ENCODE measurements at regions not wholly inside any gene's neighbourhood (a gene's known extent, or its start where the extent isn't known, plus 50 kb on each side); places are given as distances from the start of the nearest gene placed in this dataset.

DNA sequence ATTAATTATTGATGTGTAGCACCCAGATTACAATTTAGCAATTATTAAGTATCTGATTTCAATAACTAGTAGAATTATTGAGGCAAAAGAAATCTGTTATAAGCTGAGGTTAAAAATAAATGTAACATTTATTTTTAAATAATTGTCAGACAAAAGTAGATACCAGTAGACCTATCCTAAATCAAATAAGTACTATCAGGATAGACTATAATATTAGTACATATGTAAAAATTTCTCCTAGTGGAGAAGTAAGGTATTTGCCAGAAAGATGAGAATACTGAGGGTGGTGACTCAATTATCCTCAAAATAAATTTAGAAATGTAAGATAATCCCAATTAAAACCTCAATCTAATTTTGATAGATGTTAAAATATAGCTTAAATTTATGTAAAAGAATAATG lies 377.8 kb upstream of the CHRM3 start:
- no peak for DNase-seq (ENCODE audit: low read depth, low spot score)

DNA sequence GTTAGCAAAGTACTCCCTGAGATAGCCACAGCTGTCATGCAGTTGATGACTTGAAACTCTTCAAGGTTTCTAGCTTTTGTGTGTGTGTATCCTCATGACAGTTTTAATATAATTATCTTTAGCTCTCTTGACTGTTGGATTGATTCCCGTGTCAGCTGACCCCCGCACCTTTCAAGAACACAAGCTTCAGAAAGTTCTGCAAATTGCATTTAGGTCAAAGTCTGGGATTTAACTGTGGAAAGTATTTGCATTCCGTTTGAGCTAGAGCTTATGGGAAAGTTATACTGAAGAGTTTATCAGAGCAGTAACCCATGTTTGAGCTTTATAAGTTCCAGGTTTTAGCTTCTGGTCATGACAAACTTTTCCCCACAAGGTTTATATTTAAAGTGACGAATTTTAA lies 380.1 kb upstream of the CHRM3 start:
- DNase-seq (ENCODE audit: low read depth, low spot score): no peak

DNA sequence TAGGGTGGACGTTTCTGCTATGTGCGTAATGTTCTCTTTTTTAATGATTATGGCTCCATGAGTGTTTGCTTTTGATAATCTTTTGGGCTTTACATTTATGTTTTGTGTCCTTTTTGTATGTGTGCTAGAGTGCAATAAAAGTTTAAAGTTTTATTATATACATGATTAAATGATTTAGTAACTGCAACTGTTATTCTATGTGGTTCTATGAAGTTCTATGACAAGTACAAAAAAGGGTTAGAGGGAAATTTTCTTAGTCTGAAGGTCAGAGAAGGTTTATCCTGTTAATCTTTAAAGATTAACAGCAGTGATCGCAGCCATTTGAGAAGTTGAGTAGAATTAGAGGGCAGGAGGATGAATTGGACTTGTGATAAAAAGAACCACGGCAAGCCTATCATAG lies 386.4 kb upstream of the CHRM3 start:
- no peak for DNase-seq (ENCODE audit: low read depth, low spot score)

DNA sequence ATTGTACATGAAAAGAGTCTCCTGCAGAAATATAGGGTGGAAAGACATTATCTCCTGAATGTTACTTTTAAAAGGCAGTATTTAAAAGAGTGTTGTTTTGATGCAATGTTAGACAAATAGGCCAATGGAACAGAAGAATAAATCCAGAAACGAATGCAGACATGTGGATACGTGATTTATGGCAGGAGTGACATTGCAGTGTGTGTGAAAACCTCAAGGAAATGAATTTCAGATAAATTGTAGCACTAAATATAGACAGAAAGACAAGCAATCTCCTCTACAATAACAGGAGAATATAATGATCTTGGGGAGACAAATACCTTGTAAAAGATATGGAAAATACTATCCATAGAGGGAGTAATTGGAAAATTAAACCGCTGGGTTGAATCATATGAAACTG lies 387.8 kb upstream of the CHRM3 start:
- no peak for DNase-seq (ENCODE audit: low read depth, low spot score)

DNA sequence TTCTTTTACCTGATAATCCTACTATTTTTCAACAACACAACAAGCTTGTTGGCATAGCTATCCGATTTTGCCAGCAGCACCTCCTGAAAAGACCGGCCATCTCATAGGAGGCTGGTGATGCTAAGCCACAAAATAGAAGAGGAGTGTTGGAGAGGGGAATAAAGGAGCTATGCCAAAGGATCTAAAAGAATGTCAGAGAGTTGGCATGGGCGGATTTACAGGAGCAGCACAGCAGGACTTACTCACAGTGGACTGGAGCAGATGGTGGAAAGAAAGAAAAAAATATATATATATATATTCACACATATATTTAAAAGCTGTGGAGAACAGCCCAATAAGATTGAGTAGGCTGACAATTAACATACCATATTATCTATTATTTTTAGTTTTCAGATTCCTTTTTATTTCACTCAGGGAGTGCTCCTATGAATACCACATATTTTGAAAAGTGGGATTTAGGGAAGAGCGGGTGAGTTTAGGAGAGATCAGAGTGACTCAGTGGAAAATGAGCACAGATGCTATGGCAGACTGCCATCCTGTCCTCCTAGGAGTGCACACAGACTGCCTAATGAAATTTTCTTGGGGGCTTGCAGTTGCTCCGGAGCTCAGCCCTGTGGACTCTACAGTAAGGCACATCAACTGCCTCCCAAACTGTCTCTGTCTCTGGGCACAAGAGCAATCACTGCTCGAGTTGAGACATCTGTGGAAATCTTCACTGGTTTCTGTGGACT lies 394.4 kb upstream of the CHRM3 start:
- DNase-seq (ENCODE audit: low read depth, low spot score): peak; percentile 58

DNA sequence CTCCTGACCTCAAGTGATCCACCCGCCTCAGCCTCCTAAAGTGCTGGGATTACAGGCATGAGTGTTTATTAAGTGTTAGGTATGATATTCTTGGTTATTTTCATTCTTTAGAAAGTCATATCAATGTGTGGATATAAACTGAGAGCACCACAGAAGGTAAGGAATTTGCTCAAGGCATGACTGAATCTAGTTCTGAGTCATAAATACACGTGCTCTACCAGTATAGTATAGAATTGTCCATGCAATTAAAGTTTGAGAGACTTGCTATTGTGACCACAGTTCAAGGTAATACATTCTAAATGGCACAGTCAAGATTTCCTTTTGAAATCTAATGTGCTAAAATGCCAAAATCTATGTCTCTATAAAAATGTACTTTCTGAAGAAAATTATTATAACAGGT lies 401.1 kb upstream of the CHRM3 start:
- no peak for DNase-seq (ENCODE audit: low read depth, low spot score)

DNA sequence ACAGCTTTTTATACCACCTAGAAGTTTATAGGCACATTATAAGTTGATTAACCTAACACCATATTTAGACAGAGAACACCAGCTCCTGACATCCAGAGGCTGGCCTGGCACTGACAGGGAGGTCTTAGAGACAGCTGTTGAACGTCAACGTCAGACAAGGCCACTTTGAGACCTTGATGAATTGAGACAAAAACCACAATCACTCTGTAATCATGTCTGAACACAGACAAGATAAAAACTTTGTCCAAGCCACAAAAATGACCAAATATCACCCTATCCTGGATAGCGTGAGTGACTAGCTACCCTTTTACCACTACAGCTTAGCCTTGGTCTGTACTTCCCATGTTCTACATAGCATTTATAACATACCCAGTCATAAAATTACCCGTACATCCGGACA lies 403.6 kb upstream of the CHRM3 start:
- no peak for DNase-seq (ENCODE audit: low read depth, low spot score)

DNA sequence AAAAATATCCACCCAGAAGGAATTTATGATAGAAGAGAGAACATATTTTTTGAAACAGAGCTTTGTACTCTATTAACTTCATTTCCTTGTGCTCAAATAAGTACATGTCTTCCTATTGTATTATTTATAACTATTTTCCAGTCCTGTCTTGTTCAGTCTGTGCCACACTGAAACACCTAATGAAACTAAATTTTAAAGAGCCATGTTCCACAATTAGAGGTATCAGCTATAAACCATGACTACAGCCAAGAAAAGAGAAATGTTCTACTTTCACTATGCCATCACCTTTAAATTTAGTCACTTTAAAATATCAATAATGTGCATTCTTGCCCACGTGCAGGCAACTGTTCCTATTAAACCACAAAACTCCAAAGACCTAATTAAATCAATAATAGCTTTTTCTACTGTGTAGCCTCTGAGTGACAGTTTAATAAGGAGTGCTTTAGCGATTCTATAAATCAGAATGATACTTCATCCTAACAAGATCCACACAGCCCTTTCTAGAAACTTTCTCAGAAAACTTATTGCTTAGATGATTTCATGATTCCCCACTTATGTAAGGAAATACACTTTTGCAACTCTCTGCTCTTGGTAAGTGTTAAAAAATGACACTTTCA lies 404.9 kb upstream of the CHRM3 start:
- no peak for DNase-seq (ENCODE audit: low read depth, low spot score)

DNA sequence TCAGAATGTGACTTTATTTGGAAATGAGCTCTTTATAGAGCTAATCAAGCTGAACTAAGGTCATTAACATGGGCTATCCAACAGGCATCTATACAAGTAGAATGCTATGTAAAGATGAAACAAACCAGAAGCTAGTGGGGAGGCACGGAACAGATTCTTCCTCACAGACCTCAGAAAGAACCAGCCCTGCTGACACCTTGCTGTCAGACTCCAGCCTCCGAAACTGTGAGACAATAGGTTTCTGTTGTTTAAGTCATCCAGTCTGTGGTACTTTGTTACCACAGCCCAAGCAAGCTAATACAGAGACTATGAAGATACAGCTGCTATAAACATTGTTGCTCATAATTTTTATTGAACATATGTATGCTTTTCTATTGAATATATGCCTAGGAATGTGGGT lies 406.3 kb upstream of the CHRM3 start:
- DNase-seq (ENCODE audit: low read depth, low spot score): no peak

DNA sequence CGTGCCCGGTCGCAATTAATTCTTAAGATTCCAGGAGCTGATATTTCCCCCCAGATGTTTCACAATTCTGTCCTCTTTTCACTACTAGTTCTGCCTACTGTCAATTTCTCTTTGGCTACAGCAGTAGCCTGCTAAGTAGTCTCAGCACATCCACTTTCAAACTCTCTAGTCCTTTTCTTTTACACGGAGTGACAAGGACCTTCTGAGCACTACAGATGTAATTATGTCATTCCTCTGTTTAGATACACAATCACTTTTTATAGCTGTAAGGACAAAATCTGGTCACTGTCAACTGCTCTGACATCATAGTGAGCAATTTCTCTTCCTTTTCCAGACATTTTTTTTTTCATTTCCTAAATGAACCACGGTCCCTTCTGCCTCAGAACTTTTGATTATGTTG lies 421.7 kb upstream of the CHRM3 start:
- DNase-seq (ENCODE audit: low read depth, low spot score): no peak

DNA sequence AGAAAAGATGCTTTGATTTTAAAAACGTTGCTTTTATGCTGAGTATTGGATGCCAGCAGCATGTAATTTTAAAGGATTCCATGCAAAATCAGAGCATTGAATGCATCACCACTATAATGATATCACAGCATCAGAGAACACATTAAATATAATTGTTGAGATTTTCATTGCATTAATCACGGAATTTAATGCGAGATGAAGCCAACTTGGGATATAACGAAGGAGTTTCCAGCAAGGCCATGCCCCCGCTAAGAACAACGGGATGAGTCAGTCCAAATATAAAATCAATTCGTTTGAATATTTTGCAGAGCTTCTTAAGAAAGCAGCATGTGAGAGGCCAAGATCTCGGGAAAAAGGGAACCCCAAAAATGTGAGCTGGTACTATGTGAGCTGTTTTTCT lies 423.4 kb upstream of the CHRM3 start:
- peak; percentile 10 for DNase-seq (ENCODE audit: low read depth, low spot score)

DNA sequence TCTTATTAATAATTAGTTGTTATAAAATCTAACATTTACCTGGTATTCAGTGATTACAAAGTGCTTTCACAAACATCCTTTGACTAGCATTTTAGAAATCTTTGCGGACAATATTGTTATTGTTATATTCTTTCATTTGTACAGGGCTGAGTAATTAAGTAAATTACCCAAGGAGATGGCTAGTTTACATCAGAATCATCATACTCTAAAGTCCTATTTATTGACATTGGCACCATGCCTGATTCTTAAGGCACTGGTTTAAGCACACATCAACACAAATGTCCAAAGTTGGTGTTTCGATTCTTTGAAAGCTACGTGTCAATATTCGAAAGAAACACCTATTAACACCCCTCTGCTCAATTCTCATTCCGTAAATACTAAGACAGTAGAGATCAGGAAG lies 424.6 kb upstream of the CHRM3 start:
- DNase-seq (ENCODE audit: low read depth, low spot score): no peak

DNA sequence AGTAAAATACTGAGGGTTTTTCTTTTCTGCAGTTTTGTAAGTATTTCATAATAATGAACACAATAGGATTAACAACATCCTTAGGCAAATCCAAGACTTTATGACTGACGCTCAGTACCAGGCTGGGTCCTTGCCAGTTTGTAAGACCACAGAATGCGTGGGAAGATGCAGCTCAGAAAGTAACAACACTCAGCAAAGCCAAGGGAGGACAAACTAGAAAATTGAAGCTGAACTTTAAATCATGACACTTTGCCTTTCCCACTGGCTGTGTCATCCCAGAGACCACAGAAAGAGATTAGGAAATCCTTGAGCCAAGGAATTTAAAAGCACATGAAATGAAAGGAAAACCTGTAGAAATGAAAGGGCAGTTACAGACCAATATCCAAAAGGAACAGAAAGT lies 426.3 kb upstream of the CHRM3 start:
- peak; percentile 84 for DNase-seq (ENCODE audit: low read depth, low spot score)

DNA sequence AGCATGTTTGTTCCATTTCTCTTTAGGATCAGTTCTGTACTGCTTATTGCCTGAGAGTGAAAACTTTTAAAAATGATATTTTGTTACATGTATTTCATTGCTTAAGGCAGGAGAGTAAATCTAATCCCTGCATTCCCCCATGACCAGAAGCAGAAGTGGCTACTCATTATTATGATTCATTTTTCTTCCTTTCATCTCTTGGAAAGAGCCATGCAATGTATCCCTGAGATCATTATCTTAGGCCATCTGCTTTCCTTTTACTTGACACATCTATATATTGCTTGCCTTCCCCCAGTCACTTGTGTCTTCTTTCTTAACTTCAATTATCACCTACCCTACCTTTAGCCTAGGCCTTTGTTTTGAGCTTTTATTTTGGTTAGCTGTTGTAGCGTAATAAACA lies 430.4 kb upstream of the CHRM3 start:
- no peak for DNase-seq (ENCODE audit: low read depth, low spot score)

DNA sequence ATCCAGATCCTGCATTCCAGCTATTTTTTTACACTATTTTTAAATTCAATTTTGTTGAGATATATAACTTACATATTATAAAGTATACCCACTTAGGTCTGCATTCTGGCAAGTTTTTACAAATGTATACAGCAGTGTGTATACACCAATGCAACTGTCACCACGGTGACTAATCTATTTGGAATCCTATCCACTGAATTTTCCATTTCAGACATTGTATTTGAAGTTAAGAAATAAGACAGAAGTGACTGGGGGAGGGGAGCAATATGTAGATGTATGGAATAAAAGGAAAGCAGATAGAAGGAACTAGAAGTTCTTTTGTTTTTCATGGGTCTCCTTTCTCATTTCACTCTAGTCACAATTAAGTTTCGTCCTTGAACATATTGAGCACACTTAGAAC lies 431.5 kb upstream of the CHRM3 start:
- DNase-seq (ENCODE audit: low read depth, low spot score): peak; percentile 10

DNA sequence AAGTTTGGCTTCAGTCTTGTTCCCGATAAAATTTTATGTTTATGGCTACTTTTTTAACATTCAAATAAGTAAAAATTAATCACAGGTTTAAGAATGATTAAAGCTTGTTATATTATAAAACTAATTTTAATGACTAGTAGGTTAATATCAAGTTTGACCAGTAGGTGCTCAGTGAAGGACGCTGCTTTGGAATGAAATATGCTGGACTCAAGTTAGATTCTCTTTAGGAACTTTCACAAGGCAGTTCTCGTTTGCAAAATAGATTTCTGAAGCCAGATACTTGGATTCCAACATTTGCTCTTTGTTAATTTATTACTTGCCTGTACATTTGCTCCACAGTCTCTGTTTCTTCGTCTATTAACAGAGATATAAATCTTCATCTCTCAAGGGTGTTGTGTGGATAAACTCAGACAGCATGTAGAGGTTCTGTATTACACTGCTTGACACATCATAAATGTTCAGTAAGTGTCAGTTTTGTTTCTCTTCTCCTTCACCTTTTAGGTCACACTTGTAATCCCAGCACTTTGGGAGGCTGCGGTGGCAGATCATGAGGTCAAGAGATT lies 432.8 kb upstream of the CHRM3 start:
- DNase-seq (ENCODE audit: low read depth, low spot score): no peak

DNA sequence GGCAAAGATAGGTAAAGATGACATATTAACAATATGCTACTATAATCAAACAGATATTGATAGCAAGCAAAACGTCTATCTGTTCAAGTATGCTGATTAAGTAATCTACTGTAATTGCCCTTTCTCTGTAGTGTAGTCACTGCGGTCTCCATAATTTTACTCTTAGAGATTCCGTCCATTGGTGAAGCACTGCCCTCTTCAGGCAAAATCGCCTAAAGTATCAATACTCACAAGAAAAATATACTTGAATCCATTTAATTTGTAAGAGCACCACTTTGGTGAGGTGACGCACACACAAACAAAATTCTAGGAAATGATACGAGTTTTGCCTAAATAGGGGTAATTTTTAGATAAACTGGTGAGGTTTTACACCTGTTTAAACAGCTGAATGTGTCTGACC lies 434.6 kb upstream of the CHRM3 start:
- DNase-seq (ENCODE audit: low read depth, low spot score): peak; percentile 68

DNA sequence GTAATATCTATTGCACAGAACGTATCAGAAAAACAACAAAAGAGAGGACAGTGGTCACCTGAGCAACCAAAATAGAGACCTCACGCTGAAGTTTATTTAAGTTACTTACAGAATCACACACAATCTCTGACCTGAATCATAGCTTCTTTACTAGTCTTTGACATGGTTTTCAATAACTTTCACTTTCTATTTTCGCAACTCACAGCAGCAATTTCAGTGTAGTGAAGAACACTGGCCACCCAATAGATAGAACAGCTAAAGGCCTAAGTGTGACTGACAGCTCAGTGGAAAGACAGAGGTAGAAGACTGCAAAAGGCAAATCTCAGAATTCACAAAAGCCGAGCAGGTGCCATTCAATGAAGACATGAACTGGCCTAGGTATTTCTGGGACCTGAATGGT lies 435.6 kb upstream of the CHRM3 start:
- DNase-seq (ENCODE audit: low read depth, low spot score): no peak

DNA sequence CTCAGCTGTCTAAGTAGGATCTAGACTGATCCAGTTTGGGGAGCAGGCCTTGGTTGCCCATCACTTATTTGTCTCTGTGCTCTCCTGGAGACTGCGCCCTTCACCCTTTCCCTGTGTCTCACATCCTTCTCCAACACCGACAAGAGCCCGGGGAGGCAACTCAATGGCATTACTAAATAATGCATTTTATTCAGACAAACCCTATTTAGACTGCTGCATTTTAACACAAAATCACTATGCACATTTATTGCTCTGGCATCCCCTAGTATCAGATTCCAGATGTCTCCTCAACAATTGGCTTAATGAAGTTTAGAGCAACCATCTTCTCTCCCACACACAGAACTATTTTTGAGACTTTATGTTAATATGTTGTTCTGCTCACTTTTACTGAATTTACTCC lies 436.4 kb upstream of the CHRM3 start:
- no peak for DNase-seq (ENCODE audit: low read depth, low spot score)

DNA sequence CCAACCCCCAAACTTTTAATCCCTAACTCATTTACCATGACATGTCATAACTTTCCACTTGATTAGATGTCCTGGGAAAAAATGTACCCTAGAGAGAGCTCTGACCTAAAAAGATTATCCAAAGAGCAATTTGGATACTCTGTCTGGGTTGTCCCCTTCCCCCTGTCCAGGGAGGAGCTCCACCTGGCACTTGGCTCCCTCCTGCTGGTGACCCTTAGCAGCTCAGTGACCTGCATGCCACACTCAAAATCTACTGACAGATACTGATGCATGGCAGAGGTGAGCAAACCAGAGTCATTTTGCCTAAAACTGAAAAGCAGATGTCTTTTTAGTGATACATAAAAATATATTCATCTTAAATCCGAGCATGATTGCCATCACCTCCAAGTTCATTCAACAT lies 442.3 kb upstream of the CHRM3 start:
- DNase-seq (ENCODE audit: low read depth, low spot score): no peak

DNA sequence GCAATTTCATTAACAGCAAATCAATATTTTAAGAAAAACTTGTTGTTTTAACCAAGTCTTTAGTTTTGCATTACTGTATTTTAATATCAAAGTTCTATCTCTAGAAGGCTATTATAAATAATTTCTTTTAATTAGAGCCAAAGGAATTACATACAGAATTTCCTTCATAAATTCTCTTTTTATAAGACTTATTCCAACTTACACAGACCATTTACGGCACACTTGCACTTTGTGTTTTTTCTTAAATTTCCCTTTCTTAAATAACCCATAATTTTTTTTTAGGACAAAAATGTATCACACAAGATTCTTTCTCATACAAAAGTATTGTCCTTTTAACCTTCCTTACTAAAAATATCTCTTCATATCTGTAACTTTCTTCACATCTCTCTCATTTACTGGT lies 458.5 kb upstream of the CHRM3 start:
- no peak for DNase-seq (ENCODE audit: low read depth, low spot score)

DNA sequence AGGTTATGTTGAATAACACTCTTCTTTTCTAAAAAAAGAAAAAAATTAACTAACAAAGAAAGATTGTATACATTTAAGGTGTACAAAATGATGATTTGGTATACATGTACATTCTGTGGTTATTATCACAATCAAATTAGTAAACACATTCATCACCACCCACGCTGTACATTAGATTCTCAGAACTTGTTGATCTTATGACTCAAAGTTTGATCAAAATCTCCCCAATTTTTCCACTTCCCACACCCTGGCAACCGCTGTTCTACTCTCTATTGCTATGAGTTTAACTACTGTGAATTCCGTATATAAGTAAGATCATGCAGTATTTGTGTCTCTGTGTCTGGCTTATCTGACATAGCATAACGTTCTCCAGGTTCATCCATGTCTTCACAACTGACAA lies 469.5 kb upstream of the CHRM3 start:
- DNase-seq (ENCODE audit: low read depth, low spot score): no peak

DNA sequence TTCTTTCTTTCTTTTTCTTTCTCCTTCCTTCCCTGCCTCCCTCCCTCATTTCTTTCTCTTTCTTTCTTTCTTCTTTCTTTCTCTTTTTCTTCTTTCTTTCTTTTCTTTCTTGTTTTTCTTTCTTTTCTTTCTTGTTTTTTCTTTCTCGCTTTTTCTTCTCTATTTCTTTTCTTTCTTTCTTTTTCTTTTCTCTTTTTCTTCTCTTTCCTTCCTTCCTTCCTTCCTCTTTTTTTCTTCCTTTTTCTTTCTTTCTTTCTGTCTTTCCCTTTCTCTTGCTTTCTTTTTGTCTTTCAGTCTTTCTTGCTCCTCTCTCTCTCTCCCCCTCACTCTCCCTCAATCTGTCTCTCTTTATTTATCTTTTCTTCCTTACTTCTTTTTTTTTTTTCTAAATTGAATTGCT lies 472.0 kb upstream of the CHRM3 start:
- no peak for DNase-seq (ENCODE audit: low read depth, low spot score)

DNA sequence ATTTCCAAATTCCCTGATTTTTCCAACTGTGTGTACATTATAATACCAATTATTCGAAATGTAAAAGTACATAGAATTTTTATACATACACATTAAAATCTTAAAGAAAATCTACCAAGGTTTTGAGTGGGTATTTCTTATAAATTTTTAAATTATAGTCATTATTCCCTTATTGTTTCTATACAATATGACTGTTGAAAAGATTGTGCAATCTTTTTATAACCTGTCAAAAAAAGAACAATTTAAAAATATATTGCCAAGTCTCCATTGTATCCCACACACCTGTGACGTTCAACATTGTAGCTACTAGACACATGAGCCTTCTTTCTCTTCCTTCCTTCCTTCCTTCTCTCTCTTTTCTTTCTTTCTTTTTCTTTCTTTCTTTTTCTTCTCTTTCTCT lies 473.2 kb upstream of the CHRM3 start:
- no peak for DNase-seq (ENCODE audit: low read depth, low spot score)
